HG03135 (cell line): ENCODE measurements at regions not wholly inside any gene's neighbourhood (a gene's known extent, or its start where the extent isn't known, plus 50 kb on each side); places are given as distances from the start of the nearest gene placed in this dataset.

Source experiments
- ATAC-seq: cut with Tn5 transposase; IDR thresholded peaks from one replicate; pipeline ENCODE4 v1.9.1; 2021; ENCODE audit warnings: mild to moderate bottlenecking, moderate library complexity; ENCODE audit not compliant: unreplicated experiment

GRCh38 chr2:142180820-142181533 is 50.2 kb upstream of the LRP1B start:
- ATAC-seq: no peak
